GM21447 (cell line): ENCODE measurements at regions not wholly inside any gene's neighbourhood (a gene's known extent, or its start where the extent isn't known, plus 50 kb on each side); places are given as distances from the start of the nearest gene placed in this dataset.

Experiments
- ATAC-seq: cut with Tn5 transposase; IDR thresholded peaks from one replicate; pipeline ENCODE4 v1.9.1; 2021; ENCODE audit not compliant: unreplicated experiment

- ATAC-seq = no peak
Measured at GRCh38 chrX:21056622-21057021, 317.6 kb upstream of the CNKSR2 start.

- no peak for ATAC-seq
Measured at GRCh38 chrX:21047034-21047455, 327.2 kb upstream of the CNKSR2 start.

GRCh38 chrX:21014326-21014725 lies 359.9 kb upstream of the CNKSR2 start:
- no peak for ATAC-seq

GRCh38 chrX:21004835-21005234 lies 369.4 kb upstream of the CNKSR2 start:
- no peak for ATAC-seq

- ATAC-seq = no peak
Measured at GRCh38 chrX:20995829-20996228, 378.4 kb upstream of the CNKSR2 start.

GRCh38 chrX:20989361-20989760 lies 384.9 kb upstream of the CNKSR2 start:
- no peak for ATAC-seq

- ATAC-seq = no peak
Measured at GRCh38 chrX:20988804-20989203, 385.4 kb upstream of the CNKSR2 start.

- no peak for ATAC-seq
Measured at GRCh38 chrX:20988118-20988517, 386.1 kb upstream of the CNKSR2 start.

- ATAC-seq = no peak
Measured at GRCh38 chrX:20980426-20980825, 393.8 kb upstream of the CNKSR2 start.

GRCh38 chrX:20974326-20974725 lies 399.9 kb upstream of the CNKSR2 start:
- no peak for ATAC-seq

GRCh38 chrX:20973038-20973437 lies 401.2 kb upstream of the CNKSR2 start:
- ATAC-seq = no peak

- no peak for ATAC-seq
Measured at GRCh38 chrX:20971250-20971649, 403.0 kb upstream of the CNKSR2 start.

GRCh38 chrX:20969565-20969964 lies 404.7 kb upstream of the CNKSR2 start:
- ATAC-seq = no peak

- ATAC-seq = no peak
Measured at GRCh38 chrX:20968996-20969395, 405.2 kb upstream of the CNKSR2 start.

- no peak for ATAC-seq
Measured at GRCh38 chrX:20967725-20968124, 406.5 kb upstream of the CNKSR2 start.

GRCh38 chrX:20965270-20966044 lies 408.8 kb upstream of the CNKSR2 start:
- no peak for ATAC-seq

- no peak for ATAC-seq
Measured at GRCh38 chrX:20954014-20954413, 420.2 kb upstream of the CNKSR2 start.

GRCh38 chrX:20952180-20952579 lies 422.0 kb upstream of the CNKSR2 start:
- ATAC-seq = no peak

GRCh38 chrX:20951016-20951810 lies 423.0 kb upstream of the CNKSR2 start:
- no peak for ATAC-seq

GRCh38 chrX:20947411-20947912 lies 426.8 kb upstream of the CNKSR2 start:
- ATAC-seq = no peak

- no peak for ATAC-seq
Measured at GRCh38 chrX:20913760-20914159, 460.5 kb upstream of the CNKSR2 start.

GRCh38 chrX:20906571-20906970 lies 467.6 kb upstream of the CNKSR2 start:
- ATAC-seq = no peak
